DMS153 treated with DMSO at 0.1 percent for 48 hours (cell line): ENCODE measurements at regions not wholly inside any gene's neighbourhood (a gene's known extent, or its start where the extent isn't known, plus 50 kb on each side); places are given as distances from the start of the nearest gene placed in this dataset.
A peak's percentile ranks its signal among the peaks of the same experiment; 100 is the strongest.

ENCODE experiments used
- DNase-seq: peaks from one replicate; lab custom pipeline; 2025; ENCODE audit not compliant: unreplicated experiment; lab: John Stamatoyannopoulos, UW

- no peak for DNase-seq
These were observed 110.3 kb upstream of the PALMD start for GRCh38 chr1:99535470-99536164.

GRCh38 chr1:99537886-99538617 lies 107.9 kb upstream of the PALMD start:
- DNase-seq = no peak

DNA sequence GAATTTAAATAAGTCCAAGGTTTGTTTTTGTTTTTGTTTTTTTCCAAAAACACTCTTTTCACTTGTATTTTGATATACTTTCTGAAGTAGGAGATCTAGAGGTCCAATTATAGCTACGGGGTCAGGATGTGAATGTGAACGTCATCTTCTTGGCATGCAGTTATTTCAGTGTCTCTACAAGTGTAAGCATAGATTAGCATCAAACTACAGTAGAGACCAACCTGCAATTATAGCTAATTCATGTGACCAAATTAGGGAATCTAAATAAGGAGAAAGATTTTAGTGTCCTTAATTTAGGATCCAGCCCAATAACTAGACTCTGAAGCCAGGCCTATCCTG lies 107.3 kb upstream of the PALMD start:
- no peak for DNase-seq

- DNase-seq = no peak
These were observed 106.8 kb upstream of the PALMD start for GRCh38 chr1:99539131-99539530.

- no peak for DNase-seq
These were observed 105.2 kb upstream of the PALMD start for GRCh38 chr1:99540744-99541143.

DNA sequence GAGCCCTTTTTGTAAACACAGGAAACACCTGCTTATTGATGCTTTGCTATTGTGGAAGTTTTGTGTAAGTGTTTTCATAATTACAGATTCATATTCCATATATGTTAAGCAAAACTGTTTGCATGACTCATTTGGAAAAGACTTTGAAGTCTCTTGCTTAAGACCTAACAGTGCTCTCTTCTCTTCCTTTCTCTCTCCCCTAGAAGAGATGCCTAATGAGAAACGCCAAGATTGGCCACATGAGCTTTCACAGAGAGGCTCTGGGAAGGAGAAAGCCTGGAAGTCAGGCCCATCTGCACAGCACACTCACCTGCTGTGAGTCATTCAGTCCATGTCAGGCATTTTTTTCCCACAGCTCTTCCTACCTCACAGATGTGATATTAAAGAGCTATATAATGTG lies 101.6 kb upstream of the PALMD start:
- DNase-seq = no peak

GRCh38 chr1:99546432-99547416 lies 99.2 kb upstream of the PALMD start:
- no peak for DNase-seq

DNA sequence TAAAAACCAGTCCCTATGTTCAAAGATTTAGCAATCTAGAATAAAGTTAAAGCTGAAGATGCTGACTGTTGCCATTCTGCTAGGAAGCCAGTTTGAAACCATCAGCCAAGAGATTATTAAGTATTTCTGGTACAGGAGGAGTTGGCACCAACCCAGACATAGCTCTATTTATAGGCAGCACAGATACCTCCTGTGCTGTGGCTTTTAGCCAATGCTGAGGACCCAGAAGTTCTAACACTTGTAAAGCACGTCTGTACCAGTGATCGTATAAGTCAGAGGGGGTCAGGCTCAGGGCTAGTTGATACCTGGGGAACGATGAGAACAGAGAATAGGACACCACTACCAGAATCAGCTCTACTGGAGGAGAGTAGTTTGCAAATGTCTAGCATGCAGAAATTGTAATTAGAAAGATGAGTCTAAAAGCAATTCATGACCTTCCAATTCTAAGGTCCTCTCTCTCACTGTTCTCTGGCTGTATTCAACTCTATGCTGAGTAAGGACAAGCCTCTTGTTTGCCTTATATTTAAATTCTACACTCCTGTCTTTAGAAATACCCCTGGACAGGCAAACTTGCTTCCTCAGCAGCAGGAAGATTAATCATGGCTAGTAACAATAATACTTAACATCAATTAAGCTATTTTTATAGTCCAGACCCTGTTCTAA lies 96.8 kb upstream of the PALMD start:
- peak; percentile 35 for DNase-seq

GRCh38 chr1:99550198-99550597 lies 95.7 kb upstream of the PALMD start:
- no peak for DNase-seq

DNA sequence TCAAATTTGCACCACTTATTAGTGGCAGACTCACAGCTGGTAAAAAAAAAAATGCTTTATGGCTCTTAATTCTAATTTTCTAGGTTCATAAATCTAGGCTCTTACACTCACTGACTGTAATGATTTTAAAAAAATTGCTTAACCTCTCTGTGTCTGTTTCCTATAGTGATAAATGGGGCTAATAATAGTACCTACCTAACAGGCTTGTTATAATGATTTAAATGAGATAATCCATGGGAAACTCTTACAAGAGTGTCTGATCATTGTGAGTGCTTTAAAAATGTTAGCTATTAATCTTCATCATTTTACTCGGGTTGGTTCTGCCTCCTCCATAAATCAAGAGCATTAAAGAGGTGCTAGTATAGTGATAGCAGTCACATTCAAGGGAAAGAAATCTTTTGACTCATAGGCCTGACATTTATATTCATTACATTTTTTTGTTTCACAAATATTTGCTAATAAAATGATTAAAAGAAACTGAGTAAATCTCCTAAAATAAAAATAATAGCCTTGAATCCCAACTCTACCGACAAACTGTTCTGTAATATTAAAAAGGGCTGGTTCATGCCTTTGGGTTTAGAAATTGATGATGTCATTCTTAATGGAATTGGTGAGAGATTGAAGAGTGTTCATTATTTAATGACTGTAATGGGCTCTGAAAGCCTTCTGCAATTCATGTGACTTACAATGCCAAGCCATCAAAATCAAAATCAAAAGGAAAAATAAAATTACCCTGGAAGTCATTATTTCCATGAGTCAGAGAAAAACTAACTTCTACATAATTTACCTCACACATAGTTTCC lies 93.9 kb upstream of the PALMD start:
- DNase-seq = no peak

DNA sequence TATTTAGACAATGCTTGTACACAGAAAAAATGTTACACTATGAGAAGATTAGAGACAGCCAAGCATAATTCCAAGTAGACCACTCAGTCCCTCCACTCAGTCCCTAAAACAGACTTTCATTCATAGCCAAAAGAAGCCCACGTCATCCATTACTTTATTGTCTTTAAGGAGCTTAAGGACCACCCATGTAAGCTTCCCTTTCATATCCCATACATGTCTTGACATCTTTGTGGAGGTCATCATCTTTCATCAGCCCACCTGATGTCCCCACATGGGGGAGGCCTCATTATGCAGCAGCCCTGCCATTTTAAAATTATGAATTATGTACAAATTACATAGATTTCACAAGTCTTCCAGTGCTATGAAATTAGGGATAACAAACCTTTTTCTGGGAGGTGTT lies 92.6 kb upstream of the PALMD start:
- no peak for DNase-seq

DNA sequence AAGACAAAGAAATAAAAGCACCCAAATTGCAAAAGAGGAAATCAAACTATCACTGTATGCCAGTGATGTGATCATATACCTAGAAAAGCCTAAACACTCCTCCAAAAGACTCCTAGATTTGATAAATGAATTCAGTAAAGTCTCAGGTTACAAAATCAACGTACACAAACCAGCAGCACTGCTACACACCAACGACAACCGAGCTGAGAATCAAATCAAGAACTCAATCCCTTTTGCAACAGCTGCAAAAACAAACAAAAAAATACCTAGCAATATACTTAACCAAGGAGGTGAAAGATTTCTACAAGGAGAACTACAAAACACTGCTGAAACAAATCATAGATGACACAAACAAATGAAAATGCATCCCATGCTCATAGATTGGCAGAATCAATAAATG lies 92.1 kb upstream of the PALMD start:
- peak; percentile 30 for DNase-seq

GRCh38 chr1:99554727-99555126 lies 91.2 kb upstream of the PALMD start:
- no peak for DNase-seq

GRCh38 chr1:99557546-99558202 lies 88.2 kb upstream of the PALMD start:
- no peak for DNase-seq

DNA sequence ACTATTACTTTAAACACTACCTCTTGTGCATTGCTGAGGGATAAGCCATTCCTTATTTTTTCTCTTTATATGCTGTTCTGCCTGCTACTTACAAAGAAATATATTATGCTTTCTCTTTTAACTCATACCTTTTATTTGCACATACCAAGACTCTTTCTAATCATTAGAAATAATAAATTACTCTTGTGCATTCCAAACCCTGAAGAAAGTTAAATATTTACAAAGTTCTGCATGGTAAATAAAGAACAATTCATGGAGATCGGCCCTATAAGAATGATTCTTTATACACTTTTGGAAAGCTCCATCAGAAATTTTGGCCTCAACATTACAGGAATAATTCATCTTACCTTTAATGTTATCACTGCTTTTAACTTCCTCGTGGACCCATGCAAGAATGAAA lies 86.7 kb upstream of the PALMD start:
- DNase-seq = no peak

GRCh38 chr1:99560207-99561040 lies 85.5 kb upstream of the PALMD start:
- DNase-seq = no peak

DNA sequence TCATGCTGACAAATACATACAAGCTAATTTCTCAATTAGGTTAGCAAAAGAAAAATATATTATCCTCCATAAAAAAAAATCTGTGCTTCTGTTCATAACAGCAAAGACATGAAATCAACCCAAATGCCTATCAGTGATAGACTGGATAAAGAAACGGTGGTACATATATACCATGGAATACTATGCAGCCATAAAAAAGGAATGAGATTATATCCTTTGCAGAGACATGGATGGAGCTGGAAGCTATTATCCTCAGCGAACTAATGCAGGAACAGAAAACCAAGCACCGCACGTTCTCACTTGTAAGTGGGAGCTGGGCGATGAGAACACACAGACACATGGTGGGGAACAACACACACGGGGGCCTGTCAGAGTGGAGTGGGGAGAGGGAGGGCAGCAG lies 84.0 kb upstream of the PALMD start:
- DNase-seq = no peak

- no peak for DNase-seq
These were observed 80.2 kb upstream of the PALMD start for GRCh38 chr1:99565606-99566289.
